Liver (tissue), 8 donors: ENCODE measurements at regions not wholly inside any gene's neighbourhood (a gene's known extent, or its start where the extent isn't known, plus 50 kb on each side); places are given as distances from the start of the nearest gene placed in this dataset.

Experiments
- DNase-seq: peaks from one replicate; pipeline ENCODE4 v3.0.0-alpha.2; 2017; ENCODE audit warnings: low spot score
- H3K27ac ChIP-seq, 2 donors: one replicate each; pipeline ENCODE4 v1.7.0; 2013; ENCODE audit warnings: inconsistent platforms in 2 of 2, low read length in 2 of 2, control low read depth in 1 of 2, low read depth in 1 of 2, mild to moderate bottlenecking in 1 of 2
- H3K27me3 ChIP-seq, 4 donors: one replicate each; pipeline versions ENCODE4 v1.6.1 to v1.7.0; 2013; ENCODE audit warnings: low read length in 3 of 4, inconsistent platforms in 1 of 4, mild to moderate bottlenecking in 1 of 4, moderate library complexity in 1 of 4; ENCODE audit not compliant: control insufficient read depth in 4 of 4, insufficient read depth in 4 of 4
- H3K36me3 ChIP-seq, 4 donors: one replicate each; pipeline versions ENCODE4 v1.6.1 to v1.7.0; 2013; ENCODE audit warnings: low read length in 3 of 4, mild to moderate bottlenecking in 3 of 4, low read depth in 1 of 4, moderate library complexity in 1 of 4; ENCODE audit not compliant: control insufficient read depth in 4 of 4, insufficient read depth in 3 of 4
- H3K4me1 ChIP-seq, 4 donors: one replicate each; pipeline versions ENCODE4 v1.6.1 to v1.7.0; 2013; ENCODE audit warnings: low read length in 3 of 4, mild to moderate bottlenecking in 3 of 4, moderate library complexity in 1 of 4; ENCODE audit not compliant: control insufficient read depth in 4 of 4, insufficient read depth in 4 of 4
- H3K4me3 ChIP-seq, 3 donors: one replicate each; pipeline versions ENCODE4 v1.6.1 to v1.7.0; 2013; ENCODE audit warnings: low read length in 3 of 3, control low read depth in 1 of 3, low read depth in 1 of 3, mild to moderate bottlenecking in 1 of 3
- H3K9ac ChIP-seq, 2 donors: one replicate each; pipeline ENCODE4 v1.7.0; 2013; ENCODE audit warnings: low read length in 2 of 2, mild to moderate bottlenecking in 2 of 2, moderate library complexity in 2 of 2, control low read depth in 1 of 2, low read depth in 1 of 2
- H3K9me3 ChIP-seq, 4 donors: one replicate each; pipeline versions ENCODE4 v1.6.1 to v1.7.0; 2013; ENCODE audit warnings: low read length in 3 of 4; ENCODE audit not compliant: control insufficient read depth in 4 of 4
- ATF3 ChIP-seq: IDR thresholded peaks from 2 replicates; pipeline ENCODE4 v1.6.1; 2016; ENCODE audit warnings: antibody characterized with exemption
- CTCF ChIP-seq: fragments of 150-350 bp; IDR thresholded peaks from 2 replicates; pipeline ENCODE4 v1.5.1; 2017; ENCODE audit warnings: improper control_type of control experiment, low read depth, low read length; ENCODE audit not compliant: missing input control
- EGR1 ChIP-seq, 2 donors: IDR thresholded peaks; 2 replicates each; pipeline ENCODE4 v1.6.1; 2016 to 2018; ENCODE audit warnings: antibody characterized with exemption in 2 of 2, low read depth in 2 of 2
- FOXA1 ChIP-seq: IDR thresholded peaks from 2 replicates; pipeline ENCODE4 v1.6.1; 2016; ENCODE audit warnings: antibody characterized with exemption
- JUND ChIP-seq, 2 donors: IDR thresholded peaks; 2 replicates each; pipeline ENCODE4 v1.6.1; 2016; ENCODE audit warnings: antibody characterized with exemption in 2 of 2
- REST ChIP-seq: IDR thresholded peaks from 2 replicates; pipeline ENCODE4 v1.6.1; 2016; ENCODE audit warnings: antibody characterized with exemption, mild to moderate bottlenecking
- SP1 ChIP-seq: IDR thresholded peaks from 2 replicates; pipeline ENCODE4 v1.6.1; 2018; ENCODE audit warnings: antibody characterized with exemption, mild to moderate bottlenecking
- YY1 ChIP-seq: IDR thresholded peaks from 2 replicates; pipeline ENCODE4 v1.6.1; 2016; ENCODE audit warnings: antibody characterized with exemption, mild to moderate bottlenecking
- ZBTB33 ChIP-seq: IDR thresholded peaks from 2 replicates; pipeline ENCODE4 v1.6.1; 2016; ENCODE audit warnings: antibody characterized with exemption
- WGBS: extraction: QIAGEN DNeasy Blood & Tissue Kit; methylation state at CpG from one replicate; pipeline ENCODE4 v1.1.7; 2013; 5-methylcytosine and 5-hydroxymethylcytosine counted together
- donor health status: healthy.
- donor health status: healthy.
- donor health status: healthy.
- donor health status: healthy.
- donor health status: healthy.

- WGBS, result 50% methylated on average over 2 of the region's 2 CpGs
Measured at GRCh38 chr18:78242254-78242643, 737.4 kb upstream of the SALL3 start.

More at GRCh38 chr18:78242254-78242643, 737.4 kb upstream of the SALL3 start:
- DNase-seq, result no peak
- Histone ChIP-seq H3K4me1 (no peaks in the 10 kb centered on the region), H3K27me3 (peaks cover 0 to 2% (median 0%) of the 10 kb centered on the region in 4 donors), H3K27ac (no peak overlapping the region), H3K9me3 (peaks cover 0 to 5% (median under 1%) of the 10 kb centered on the region in 4 donors), H3K4me3 (no peak overlapping the region), H3K9ac (no peak overlapping the region), H3K36me3 (no peaks in the 10 kb centered on the region)
- TF ChIP-seq JUND (IDR thresholded peaks at IDR 0.05) (no peak), ATF3 (no peak), EGR1 (IDR thresholded peaks at IDR 0.05; ENCODE audit: low read depth in 2 of 2) (no peak), ZBTB33 (no peak), CTCF (no peak), SP1 (no peak), REST (no peak), FOXA1 (no peak), YY1 (no peak)
